T-cell (primary cell): ENCODE measurements at regions not wholly inside any gene's neighbourhood (a gene's known extent, or its start where the extent isn't known, plus 50 kb on each side); places are given as distances from the start of the nearest gene placed in this dataset.

Experiments
- ATAC-seq, 4 experiments: fragments of 200-7000 bp in 3 of 4; fragments of 150-1000 bp in 1 of 4; cut with Tn5 transposase; replicated peaks in 1 of 4; 1 replicate in 3 of 4; 2 replicates in 1 of 4; pipeline ENCODE4 v1.10.0; 2021; ENCODE audit warnings: moderate library complexity in 3 of 4, mild to moderate bottlenecking in 2 of 4, moderate number of reproducible peaks in 1 of 4
- CTCF ChIA-PET, 2 donors: fragments of 300-600 bp; sonication (Branson Sonifier 250); formaldehyde crosslinking; loops; one replicate each; lab custom pipeline; 2022; ENCODE audit warnings: antibody characterized with exemption in 2 of 2; lab: Charles Lee
- POLR2A ChIA-PET, 2 donors: fragments of 300-600 bp; sonication (Branson Sonifier 250); formaldehyde crosslinking; loops; one replicate each; lab custom pipeline; 2022; ENCODE audit warnings: antibody characterized with exemption in 2 of 2; lab: Charles Lee
- DNase-seq, 35 experiments: peaks; one replicate each; pipeline versions ENCODE4 v3.0.0 to v3.0.0-alpha.2; 2013 to 2023
- H3K27ac ChIP-seq: one replicate; pipeline ENCODE4 v1.5.1; 2013; ENCODE audit warnings: low read length
- H3K27me3 ChIP-seq, 2 experiments: replicated peaks in 1 of 2; 1 replicate in 1 of 2; 2 replicates in 1 of 2; pipeline versions ENCODE4 v1.6.1 to v1.7.0; 2013; ENCODE audit warnings: low read length in 1 of 2, mixed read lengths in 1 of 2; ENCODE audit not compliant: control insufficient read depth in 2 of 2, insufficient read depth in 2 of 2; ENCODE audit errors: extremely low read depth in 1 of 2
- H3K36me3 ChIP-seq, 2 donors: 1 replicate in 1 of 2; 2 replicates in 1 of 2; pipeline versions ENCODE4 v1.6.1 to v1.7.0; 2013; ENCODE audit warnings: low read length in 1 of 2; ENCODE audit not compliant: control insufficient read depth in 2 of 2, insufficient read depth in 1 of 2; ENCODE audit errors: extremely low read depth in 1 of 2
- H3K4me1 ChIP-seq, 2 experiments: 1 replicate in 1 of 2; 2 replicates in 1 of 2; pipeline versions ENCODE4 v1.6.1 to v1.7.0; 2013; ENCODE audit warnings: low read length in 2 of 2, mixed read lengths in 1 of 2; ENCODE audit not compliant: insufficient read depth in 2 of 2, control insufficient read depth in 1 of 2; ENCODE audit errors: extremely low read depth in 1 of 2
- H3K4me3 ChIP-seq, 2 donors: 1 replicate in 1 of 2; 2 replicates in 1 of 2; pipeline versions ENCODE4 v1.5.1 to v1.7.0; 2013; ENCODE audit warnings: mild to moderate bottlenecking in 2 of 2, low read length in 1 of 2, moderate library complexity in 1 of 2; ENCODE audit not compliant: control insufficient read depth in 1 of 2; ENCODE audit errors: extremely low read depth in 1 of 2
- H3K9me3 ChIP-seq: 2 replicates; pipeline ENCODE4 v1.7.0; 2013
- H3K27ac Mint-ChIP-seq, 2 donors: one replicate each; pipeline ENCODE4 v1.8.0; 2020 to 2021; ENCODE audit warnings: mild to moderate bottlenecking in 2 of 2, mixed read lengths in 2 of 2
- H3K27me3 Mint-ChIP-seq, 2 donors: one replicate each; pipeline ENCODE4 v1.8.0; 2021 to 2022; ENCODE audit warnings: mixed read lengths in 2 of 2
- H3K36me3 Mint-ChIP-seq: one replicate; pipeline ENCODE4 v1.8.0; 2021; ENCODE audit warnings: mixed read lengths
- H3K4me1 Mint-ChIP-seq, 3 donors: one replicate each; pipeline ENCODE4 v1.8.0; 2020 to 2022; ENCODE audit warnings: mixed read lengths in 3 of 3, mild to moderate bottlenecking in 1 of 3
- H3K4me3 Mint-ChIP-seq, 3 donors: one replicate each; pipeline ENCODE4 v1.8.0; 2020 to 2022; ENCODE audit warnings: mild to moderate bottlenecking in 3 of 3, mixed read lengths in 3 of 3, moderate library complexity in 3 of 3
- H3K9me3 Mint-ChIP-seq, 3 donors: one replicate each; pipeline ENCODE4 v1.8.0; 2020 to 2022; ENCODE audit warnings: mixed read lengths in 3 of 3
- WGBS: methylation state at CpG from one replicate; pipeline ENCODE4 v1.1.5; 2013; ENCODE audit warnings: missing lambda C conversion rate; ENCODE audit not compliant: insufficient coverage; 5-methylcytosine and 5-hydroxymethylcytosine counted together

GRCh38 chr12:92552412-92553108 is 150.2 kb upstream of the PLEKHG7 start:
- Mint-ChIP-seq H3K9me3 (peaks cover 0 to 4% (median 3%) of the 10 kb centered on the region in 3 donors), H3K27ac (no peak overlapping the region), H3K4me3 (no peak overlapping the region), H3K36me3 (no peaks in the 10 kb centered on the region), H3K27me3 (no peaks in the 10 kb centered on the region), H3K4me1 (peaks cover 31 to 35% (median 31%) of the 10 kb centered on the region in 3 donors)
- Histone ChIP-seq H3K27me3 (no peaks in the 10 kb centered on the region), H3K36me3 (no peaks in the 10 kb centered on the region), H3K9me3 (no peaks in the 10 kb centered on the region), H3K4me3 (no peak overlapping the region), H3K4me1 (peaks cover 12 to 27% of the 10 kb centered on the region in 2 experiments), H3K27ac (no peak overlapping the region)
- ChIA-PET CTCF (no interaction called here), POLR2A (no interaction called here)
- ATAC-seq (no peak), DNase-seq (no peak)
- WGBS = 93% methylated on average over 3 of the region's 3 CpGs

GRCh38 chr12:92551853-92552397 is 150.9 kb upstream of the PLEKHG7 start:
- H3K9me3 ChIP-seq = no peaks in the 10 kb centered on the region
- no peaks in the 10 kb centered on the region for H3K27me3 Mint-ChIP-seq
- H3K27ac ChIP-seq = no peak overlapping the region
- peaks cover 0 to 3% (median under 1%) of the 10 kb centered on the region in 3 donors for H3K9me3 Mint-ChIP-seq
- DNase-seq (no peak), ATAC-seq (no peak)
- no peaks in the 10 kb centered on the region for H3K27me3 ChIP-seq
- ChIA-PET POLR2A (no interaction called here), CTCF (interaction anchor here in 1 of 2 donors (0.9 kb wide), 1 partner anchor 19 kb away, joined by 4 read pairs; no protein-coding TSS in a partner anchor)
- H3K4me1 Mint-ChIP-seq = peaks cover 25 to 29% (median 25%) of the 10 kb centered on the region in 3 donors
- no peak overlapping the region for H3K4me3 ChIP-seq
- peaks cover 10 to 22% of the 10 kb centered on the region in 2 experiments for H3K4me1 ChIP-seq
- no peak overlapping the region for H3K27ac Mint-ChIP-seq
- no peaks in the 10 kb centered on the region for H3K36me3 Mint-ChIP-seq
- H3K36me3 ChIP-seq = no peaks in the 10 kb centered on the region
- H3K4me3 Mint-ChIP-seq = no peak overlapping the region

GRCh38 chr12:92551210-92551609 is 151.6 kb upstream of the PLEKHG7 start:
- no peak overlapping the region for H3K27ac ChIP-seq
- ChIA-PET POLR2A (no interaction called here), CTCF (interaction anchor here in 1 of 2 donors (0.9 kb wide), 1 partner anchor 20 kb away, joined by 4 read pairs; no protein-coding TSS in a partner anchor)
- WGBS = 100% methylated on average over 2 of the region's 3 CpGs
- Mint-ChIP-seq H3K4me1 (peaks cover 18 to 22% (median 18%) of the 10 kb centered on the region in 3 donors), H3K27ac (no peak overlapping the region), H3K36me3 (no peaks in the 10 kb centered on the region), H3K4me3 (no peak overlapping the region), H3K9me3 (peaks cover 0 to 3% (median 0%) of the 10 kb centered on the region in 3 donors), H3K27me3 (no peaks in the 10 kb centered on the region)
- DNase-seq = no peak
- H3K27me3 ChIP-seq = no peaks in the 10 kb centered on the region
- no peaks in the 10 kb centered on the region for H3K36me3 ChIP-seq
- H3K9me3 ChIP-seq = no peaks in the 10 kb centered on the region
- H3K4me1 ChIP-seq = peaks cover 3 to 16% of the 10 kb centered on the region in 2 experiments
- no peak overlapping the region for H3K4me3 ChIP-seq
- no peak for ATAC-seq

GRCh38 chr12:92550661-92551060 is 152.1 kb upstream of the PLEKHG7 start:
- Histone ChIP-seq H3K4me3 (no peak overlapping the region), H3K27ac (no peak overlapping the region), H3K36me3 (no peaks in the 10 kb centered on the region), H3K9me3 (no peaks in the 10 kb centered on the region), H3K27me3 (no peaks in the 10 kb centered on the region), H3K4me1 (peaks cover 0 to 16% of the 10 kb centered on the region in 2 experiments)
- ChIA-PET CTCF (interaction anchor here in 1 of 2 donors (0.7 kb wide), 1 partner anchor 43 kb away, joined by 3 read pairs; no protein-coding TSS in a partner anchor), POLR2A (interaction anchor here in 1 of 2 donors (0.7 kb wide), 1 partner anchor 878 kb away, joined by 5 read pairs; no protein-coding TSS in a partner anchor)
- H3K36me3 Mint-ChIP-seq = no peaks in the 10 kb centered on the region
- no peak for ATAC-seq
- DNase-seq = no peak
- H3K27ac Mint-ChIP-seq = no peak overlapping the region
- no peaks in the 10 kb centered on the region for H3K27me3 Mint-ChIP-seq
- H3K4me3 Mint-ChIP-seq = no peak overlapping the region
- peaks cover 12 to 16% (median 13%) of the 10 kb centered on the region in 3 donors for H3K4me1 Mint-ChIP-seq
- peaks cover 0 to 3% (median 0%) of the 10 kb centered on the region in 3 donors for H3K9me3 Mint-ChIP-seq

GRCh38 chr12:92550254-92550653 is 152.5 kb upstream of the PLEKHG7 start:
- Mint-ChIP-seq H3K4me1 (peaks cover 8 to 12% (median 10%) of the 10 kb centered on the region in 3 donors), H3K9me3 (peaks cover 0 to 3% (median 0%) of the 10 kb centered on the region in 3 donors), H3K27me3 (no peaks in the 10 kb centered on the region), H3K36me3 (no peaks in the 10 kb centered on the region), H3K27ac (no peak overlapping the region), H3K4me3 (no peak overlapping the region)
- DNase-seq = no peak
- no peaks in the 10 kb centered on the region for H3K9me3 ChIP-seq
- ChIA-PET CTCF (interaction anchor here in 1 of 2 donors (0.7 kb wide), 1 partner anchor 42 kb away, joined by 3 read pairs; no protein-coding TSS in a partner anchor), POLR2A (interaction anchor here (0.7 kb wide), 3 partner anchors 100 to 877 kb away, joined by 3 to 5 read pairs (median 5); no protein-coding TSS in a partner anchor)
- no peaks in the 10 kb centered on the region for H3K36me3 ChIP-seq
- H3K4me1 ChIP-seq = peaks cover 0 to 12% of the 10 kb centered on the region in 2 experiments
- H3K27me3 ChIP-seq = no peaks in the 10 kb centered on the region
- H3K4me3 ChIP-seq = no peak overlapping the region
- ATAC-seq = no peak
- no peak overlapping the region for H3K27ac ChIP-seq

GRCh38 chr12:92549516-92549915 is 153.3 kb upstream of the PLEKHG7 start:
- Histone ChIP-seq H3K36me3 (no peaks in the 10 kb centered on the region), H3K27me3 (no peaks in the 10 kb centered on the region), H3K9me3 (no peaks in the 10 kb centered on the region), H3K4me3 (no peak overlapping the region), H3K4me1 (peaks cover 0 to 9% of the 10 kb centered on the region in 2 experiments), H3K27ac (no peak overlapping the region)
- ATAC-seq = no peak
- Mint-ChIP-seq H3K4me1 (peaks cover 3 to 5% (median 4%) of the 10 kb centered on the region in 3 donors), H3K27me3 (no peaks in the 10 kb centered on the region), H3K27ac (no peak overlapping the region), H3K36me3 (no peaks in the 10 kb centered on the region), H3K9me3 (peaks cover 0 to 3% (median 0%) of the 10 kb centered on the region in 3 donors), H3K4me3 (no peak overlapping the region)
- ChIA-PET CTCF (no interaction called here), POLR2A (interaction anchor here in 1 of 2 donors (0.7 kb wide), 1 partner anchor 99 kb away, joined by 3 read pairs; no protein-coding TSS in a partner anchor)
- DNase-seq = no peak
